ENCODE measurements at regions not wholly inside any gene's neighbourhood (a gene's known extent, or its start where the extent isn't known, plus 50 kb on each side); places are given as distances from the start of the nearest gene placed in this dataset.

DNA sequence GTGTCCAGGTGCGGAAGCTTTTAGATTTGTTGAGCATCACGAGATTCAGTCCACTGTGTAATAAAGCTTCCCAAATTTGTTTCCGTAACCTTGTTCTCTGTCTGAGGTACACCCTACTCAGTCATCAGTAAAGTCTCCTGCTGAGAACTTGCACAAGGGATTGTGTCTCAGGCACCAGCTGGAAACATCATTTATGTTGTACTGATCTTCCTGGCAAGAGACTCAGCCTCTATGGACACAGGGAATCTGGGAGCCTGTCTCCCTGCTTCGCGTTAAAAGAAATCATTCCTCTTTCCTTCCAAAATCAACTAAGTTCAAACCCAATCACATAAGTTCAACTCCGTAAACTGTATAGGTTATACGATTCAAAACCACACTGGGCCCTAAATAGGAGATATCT, 336.8 kb downstream of the GPR37 start:
- TF ChIP-seq, protein P1, sequence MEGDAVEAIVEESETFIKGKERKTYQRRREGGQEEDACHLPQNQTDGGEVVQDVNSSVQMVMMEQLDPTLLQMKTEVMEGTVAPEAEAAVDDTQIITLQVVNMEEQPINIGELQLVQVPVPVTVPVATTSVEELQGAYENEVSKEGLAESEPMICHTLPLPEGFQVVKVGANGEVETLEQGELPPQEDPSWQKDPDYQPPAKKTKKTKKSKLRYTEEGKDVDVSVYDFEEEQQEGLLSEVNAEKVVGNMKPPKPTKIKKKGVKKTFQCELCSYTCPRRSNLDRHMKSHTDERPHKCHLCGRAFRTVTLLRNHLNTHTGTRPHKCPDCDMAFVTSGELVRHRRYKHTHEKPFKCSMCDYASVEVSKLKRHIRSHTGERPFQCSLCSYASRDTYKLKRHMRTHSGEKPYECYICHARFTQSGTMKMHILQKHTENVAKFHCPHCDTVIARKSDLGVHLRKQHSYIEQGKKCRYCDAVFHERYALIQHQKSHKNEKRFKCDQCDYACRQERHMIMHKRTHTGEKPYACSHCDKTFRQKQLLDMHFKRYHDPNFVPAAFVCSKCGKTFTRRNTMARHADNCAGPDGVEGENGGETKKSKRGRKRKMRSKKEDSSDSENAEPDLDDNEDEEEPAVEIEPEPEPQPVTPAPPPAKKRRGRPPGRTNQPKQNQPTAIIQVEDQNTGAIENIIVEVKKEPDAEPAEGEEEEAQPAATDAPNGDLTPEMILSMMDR (IDR thresholded peaks at IDR 0.05), result no peak
- no peak for TF ChIP-seq POLR2A (IDR thresholded peaks at IDR 0.05)
- TF ChIP-seq POLR2AphosphoS5 (IDR thresholded peaks at IDR 0.05), result no peak
